PC-3 (cell line): ENCODE measurements at regions not wholly inside any gene's neighbourhood (a gene's known extent, or its start where the extent isn't known, plus 50 kb on each side); places are given as distances from the start of the nearest gene placed in this dataset.

ENCODE experiments used
- EZH2 ChIP-seq: fragments of 300-600 bp; sonication (generic); IDR thresholded peaks from one replicate; pipeline ENCODE4 v1.6.1; 2017; ENCODE audit warnings: antibody characterized with exemption, mild to moderate bottlenecking, low read length; ENCODE audit not compliant: unreplicated experiment
- TF ChIP-seq, protein P1 (sequence below): fragments of 300-600 bp; sonication (generic); conservative IDR thresholded peaks from 2 replicates; pipeline ENCODE4 v1.5.1; 2017; ENCODE audit warnings: antibody characterized with exemption, low read depth, mild to moderate bottlenecking, low read length

- TF ChIP-seq, protein P1, sequence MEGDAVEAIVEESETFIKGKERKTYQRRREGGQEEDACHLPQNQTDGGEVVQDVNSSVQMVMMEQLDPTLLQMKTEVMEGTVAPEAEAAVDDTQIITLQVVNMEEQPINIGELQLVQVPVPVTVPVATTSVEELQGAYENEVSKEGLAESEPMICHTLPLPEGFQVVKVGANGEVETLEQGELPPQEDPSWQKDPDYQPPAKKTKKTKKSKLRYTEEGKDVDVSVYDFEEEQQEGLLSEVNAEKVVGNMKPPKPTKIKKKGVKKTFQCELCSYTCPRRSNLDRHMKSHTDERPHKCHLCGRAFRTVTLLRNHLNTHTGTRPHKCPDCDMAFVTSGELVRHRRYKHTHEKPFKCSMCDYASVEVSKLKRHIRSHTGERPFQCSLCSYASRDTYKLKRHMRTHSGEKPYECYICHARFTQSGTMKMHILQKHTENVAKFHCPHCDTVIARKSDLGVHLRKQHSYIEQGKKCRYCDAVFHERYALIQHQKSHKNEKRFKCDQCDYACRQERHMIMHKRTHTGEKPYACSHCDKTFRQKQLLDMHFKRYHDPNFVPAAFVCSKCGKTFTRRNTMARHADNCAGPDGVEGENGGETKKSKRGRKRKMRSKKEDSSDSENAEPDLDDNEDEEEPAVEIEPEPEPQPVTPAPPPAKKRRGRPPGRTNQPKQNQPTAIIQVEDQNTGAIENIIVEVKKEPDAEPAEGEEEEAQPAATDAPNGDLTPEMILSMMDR = no peak
- no peak for TF ChIP-seq EZH2
Observed at GRCh38 chr5:16992444-16992843, 56.4 kb upstream of the MYO10 start.
